Hepatocyte (in vitro differentiated cells): ENCODE measurements at regions not wholly inside any gene's neighbourhood (a gene's known extent, or its start where the extent isn't known, plus 50 kb on each side); places are given as distances from the start of the nearest gene placed in this dataset.

Experiments
- DNase-seq: peaks from one replicate; pipeline ENCODE4 v3.0.0-alpha.2; 2016; ENCODE audit warnings: low spot score
- H2AFZ ChIP-seq: fragments of 200-600 bp; sonication (generic); 2 replicates; pipeline ENCODE4 v1.6.0; 2016; ENCODE audit warnings: antibody characterized with exemption, mild to moderate bottlenecking
- H3K27ac ChIP-seq: fragments of 200-600 bp; sonication (generic); 2 replicates; pipeline ENCODE4 v1.5.1; 2016; ENCODE audit warnings: mild to moderate bottlenecking
- H3K27me3 ChIP-seq: fragments of 200-600 bp; sonication (generic); 2 replicates; pipeline ENCODE4 v1.6.1; 2016
- H3K36me3 ChIP-seq: fragments of 200-600 bp; sonication (generic); replicated peaks from 2 replicates; pipeline ENCODE4 v1.5.1; 2016; ENCODE audit warnings: low read depth; ENCODE audit not compliant: insufficient read depth
- H3K4me1 ChIP-seq: fragments of 200-600 bp; sonication (generic); 2 replicates; pipeline ENCODE4 v1.5.1; 2016; ENCODE audit warnings: mild to moderate bottlenecking, moderate library complexity; ENCODE audit not compliant: insufficient read depth
- H3K4me2 ChIP-seq: fragments of 200-600 bp; sonication (generic); 2 replicates; pipeline ENCODE4 v1.6.0; 2016
- H3K4me3 ChIP-seq: fragments of 200-600 bp; sonication (generic); 2 replicates; pipeline ENCODE4 v1.5.1; 2016; ENCODE audit warnings: mild to moderate bottlenecking
- H3K79me2 ChIP-seq: fragments of 200-600 bp; sonication (generic); 2 replicates; pipeline ENCODE4 v1.6.0; 2017; ENCODE audit warnings: mild to moderate bottlenecking
- H3K9me2 ChIP-seq: fragments of 200-600 bp; sonication (generic); replicated peaks from 2 replicates; pipeline ENCODE4 v1.6.0; 2017; ENCODE audit warnings: mild to moderate bottlenecking; ENCODE audit not compliant: insufficient read depth
- H3K9me3 ChIP-seq: fragments of 200-600 bp; sonication (generic); 2 replicates; pipeline ENCODE4 v1.5.1; 2016; ENCODE audit warnings: low read depth, mild to moderate bottlenecking
- H4K20me1 ChIP-seq: fragments of 200-600 bp; sonication (generic); 2 replicates; pipeline ENCODE4 v1.6.0; 2016; ENCODE audit warnings: mild to moderate bottlenecking; ENCODE audit not compliant: insufficient read depth, poor library complexity, severe bottlenecking
- EZH2 ChIP-seq: fragments of 200-600 bp; sonication (generic); IDR thresholded peaks from 2 replicates; pipeline ENCODE4 v1.6.1; 2016; ENCODE audit warnings: antibody characterized with exemption, mild to moderate bottlenecking, borderline replicate concordance
- EZH2phosphoT487 ChIP-seq: fragments of 200-600 bp; sonication (generic); IDR thresholded peaks from one replicate; pipeline ENCODE4 v1.6.1; 2018; ENCODE audit warnings: antibody characterized with exemption, mild to moderate bottlenecking, low read depth, moderate library complexity; ENCODE audit not compliant: unreplicated experiment, severe bottlenecking
- WGBS: methylation state at CpG from one replicate; pipeline ENCODE4 v1.1.6; 2016; ENCODE audit warnings: low lambda C conversion rate; ENCODE audit errors: missing lambda C conversion rate; 5-methylcytosine and 5-hydroxymethylcytosine counted together
- TF ChIP-seq, protein P1 (sequence below): fragments of 200-600 bp; sonication (generic); IDR thresholded peaks from 2 replicates; pipeline ENCODE4 v1.5.1; 2016; ENCODE audit warnings: antibody characterized with exemption, mild to moderate bottlenecking; ENCODE audit not compliant: poor library complexity

DNA sequence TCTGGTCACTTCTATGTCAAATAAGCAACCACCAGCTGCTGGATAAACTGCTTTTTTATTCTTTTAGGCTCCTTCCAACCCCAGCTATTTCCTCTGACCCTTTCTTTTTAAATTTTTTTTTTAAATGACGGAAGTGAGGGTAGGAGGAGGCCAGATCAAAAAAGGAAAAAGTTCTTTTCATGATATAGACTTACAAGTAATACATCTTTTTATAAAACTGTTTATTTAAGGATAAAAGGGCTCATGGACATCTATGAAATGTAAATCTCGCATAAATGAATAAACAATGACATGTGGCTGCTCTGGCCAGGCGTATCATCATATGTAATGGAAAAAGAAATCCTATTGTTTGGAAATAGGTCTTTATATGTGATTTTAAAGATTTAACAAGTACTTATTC lies 169.0 kb upstream of the ATP2B1 start:
- Histone ChIP-seq H3K4me3 (no peak overlapping the region), H3K9me3 (no peaks in the 10 kb centered on the region), H3K27me3 (no peaks in the 10 kb centered on the region), H3K36me3 (no peaks in the 10 kb centered on the region), H4K20me1 (no peaks in the 10 kb centered on the region), H3K4me1 (peaks cover 4% of the 10 kb centered on the region), H3K9me2 (no peaks in the 10 kb centered on the region), H2AFZ (no peak overlapping the region), H3K27ac (no peak overlapping the region), H3K4me2 (no peak overlapping the region), H3K79me2 (no peaks in the 10 kb centered on the region)
- TF ChIP-seq EZH2phosphoT487 (no peak), EZH2 (no peak)
- TF ChIP-seq, protein P1, sequence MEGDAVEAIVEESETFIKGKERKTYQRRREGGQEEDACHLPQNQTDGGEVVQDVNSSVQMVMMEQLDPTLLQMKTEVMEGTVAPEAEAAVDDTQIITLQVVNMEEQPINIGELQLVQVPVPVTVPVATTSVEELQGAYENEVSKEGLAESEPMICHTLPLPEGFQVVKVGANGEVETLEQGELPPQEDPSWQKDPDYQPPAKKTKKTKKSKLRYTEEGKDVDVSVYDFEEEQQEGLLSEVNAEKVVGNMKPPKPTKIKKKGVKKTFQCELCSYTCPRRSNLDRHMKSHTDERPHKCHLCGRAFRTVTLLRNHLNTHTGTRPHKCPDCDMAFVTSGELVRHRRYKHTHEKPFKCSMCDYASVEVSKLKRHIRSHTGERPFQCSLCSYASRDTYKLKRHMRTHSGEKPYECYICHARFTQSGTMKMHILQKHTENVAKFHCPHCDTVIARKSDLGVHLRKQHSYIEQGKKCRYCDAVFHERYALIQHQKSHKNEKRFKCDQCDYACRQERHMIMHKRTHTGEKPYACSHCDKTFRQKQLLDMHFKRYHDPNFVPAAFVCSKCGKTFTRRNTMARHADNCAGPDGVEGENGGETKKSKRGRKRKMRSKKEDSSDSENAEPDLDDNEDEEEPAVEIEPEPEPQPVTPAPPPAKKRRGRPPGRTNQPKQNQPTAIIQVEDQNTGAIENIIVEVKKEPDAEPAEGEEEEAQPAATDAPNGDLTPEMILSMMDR: no peak
- 62% methylated on average over 3 of the region's 3 CpGs for WGBS
- DNase-seq: no peak

DNA sequence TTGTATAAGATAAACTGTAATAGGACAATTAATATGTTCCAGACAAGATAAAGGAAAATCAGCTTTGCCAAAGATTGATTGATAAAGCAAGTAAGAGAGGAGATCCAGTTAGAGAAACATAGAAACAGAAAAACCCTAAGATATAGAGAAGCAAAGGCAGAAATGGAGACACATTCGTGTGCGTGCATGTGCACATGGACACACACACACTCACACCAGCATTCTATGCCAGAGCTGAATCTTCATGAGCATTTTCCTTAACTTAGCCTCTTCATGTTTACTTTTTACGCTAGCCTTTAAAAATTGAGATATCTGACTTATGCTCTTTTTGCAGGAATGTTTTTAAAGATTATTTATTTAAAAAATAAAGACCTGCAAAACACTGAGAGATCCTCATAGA lies 168.5 kb upstream of the ATP2B1 start:
- no peak for DNase-seq
- Histone ChIP-seq H3K27me3 (no peaks in the 10 kb centered on the region), H3K4me1 (peaks cover 4% of the 10 kb centered on the region), H3K4me3 (no peak overlapping the region), H4K20me1 (no peaks in the 10 kb centered on the region), H2AFZ (no peak overlapping the region), H3K27ac (peak overlapping the region; percentile 21), H3K36me3 (no peaks in the 10 kb centered on the region), H3K79me2 (no peaks in the 10 kb centered on the region), H3K9me3 (no peaks in the 10 kb centered on the region), H3K4me2 (no peak overlapping the region), H3K9me2 (no peaks in the 10 kb centered on the region)
- WGBS: 66% methylated on average over 3 of the region's 3 CpGs
- TF ChIP-seq, protein P1: no peak
- TF ChIP-seq EZH2 (no peak), EZH2phosphoT487 (no peak)

DNA sequence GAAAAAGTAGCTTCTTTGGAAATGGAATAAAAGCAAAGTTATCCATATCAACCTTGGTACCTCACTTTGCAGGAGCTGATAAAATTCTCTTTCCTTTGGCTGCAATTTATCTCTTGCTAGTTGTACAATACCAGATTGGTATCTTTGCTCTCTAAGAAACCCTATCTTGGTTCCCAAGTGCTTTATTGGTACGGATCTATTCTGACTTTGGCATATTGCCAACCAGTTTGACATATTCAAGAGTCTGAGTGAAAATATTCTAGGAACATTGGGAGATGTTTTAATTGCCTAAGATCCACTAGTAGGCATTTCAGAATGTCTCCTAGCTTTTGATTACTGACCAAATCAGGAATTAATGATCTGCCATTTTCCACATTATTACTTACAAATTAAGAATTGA lies 167.2 kb upstream of the ATP2B1 start:
- no peak overlapping the region for H3K27ac ChIP-seq
- H3K79me2 ChIP-seq: no peaks in the 10 kb centered on the region
- no peaks in the 10 kb centered on the region for H4K20me1 ChIP-seq
- no peak overlapping the region for H2AFZ ChIP-seq
- WGBS: 23% methylated on average over 1 of the region's 1 CpG
- peaks cover 4% of the 10 kb centered on the region for H3K4me1 ChIP-seq
- no peak for DNase-seq
- TF ChIP-seq EZH2phosphoT487: no peak
- TF ChIP-seq EZH2: no peak
- TF ChIP-seq, protein P1: no peak
- no peaks in the 10 kb centered on the region for H3K27me3 ChIP-seq
- H3K4me3 ChIP-seq: no peak overlapping the region
- H3K4me2 ChIP-seq: no peak overlapping the region
- H3K36me3 ChIP-seq: no peaks in the 10 kb centered on the region
- H3K9me3 ChIP-seq: no peaks in the 10 kb centered on the region
- no peaks in the 10 kb centered on the region for H3K9me2 ChIP-seq

DNA sequence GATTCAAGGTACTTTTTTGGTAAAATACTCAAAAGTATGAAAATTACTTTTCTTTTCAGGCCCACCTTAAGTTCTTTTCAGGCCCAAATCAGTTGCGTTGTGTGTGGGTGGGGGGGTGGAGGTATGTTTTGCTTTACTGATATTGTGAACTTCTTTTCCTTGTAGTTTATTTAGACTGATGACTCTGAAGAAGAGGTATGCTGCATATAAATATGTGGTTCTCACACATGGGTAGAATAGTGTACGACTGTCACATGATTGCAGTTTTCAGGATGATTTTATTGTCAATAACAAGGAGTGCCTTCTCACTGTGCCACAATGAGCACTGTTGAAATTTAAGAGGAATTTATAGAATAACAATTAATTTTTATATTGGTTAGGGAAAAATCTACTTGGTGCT lies 166.6 kb upstream of the ATP2B1 start:
- peaks cover 4% of the 10 kb centered on the region for H3K4me1 ChIP-seq
- no peak overlapping the region for H3K27ac ChIP-seq
- TF ChIP-seq EZH2phosphoT487 (no peak), EZH2 (no peak)
- TF ChIP-seq, protein P1: no peak
- H3K9me3 ChIP-seq: no peaks in the 10 kb centered on the region
- no peaks in the 10 kb centered on the region for H3K27me3 ChIP-seq
- DNase-seq: no peak
- WGBS: 79% methylated on average over 2 of the region's 2 CpGs
- H3K9me2 ChIP-seq: no peaks in the 10 kb centered on the region
- no peak overlapping the region for H3K4me2 ChIP-seq
- no peak overlapping the region for H3K4me3 ChIP-seq
- no peaks in the 10 kb centered on the region for H3K79me2 ChIP-seq
- H2AFZ ChIP-seq: no peak overlapping the region
- no peaks in the 10 kb centered on the region for H4K20me1 ChIP-seq
- H3K36me3 ChIP-seq: no peaks in the 10 kb centered on the region
